ENCODE measurements at regions not wholly inside any gene's neighbourhood (a gene's known extent, or its start where the extent isn't known, plus 50 kb on each side); places are given as distances from the start of the nearest gene placed in this dataset.

DNA sequence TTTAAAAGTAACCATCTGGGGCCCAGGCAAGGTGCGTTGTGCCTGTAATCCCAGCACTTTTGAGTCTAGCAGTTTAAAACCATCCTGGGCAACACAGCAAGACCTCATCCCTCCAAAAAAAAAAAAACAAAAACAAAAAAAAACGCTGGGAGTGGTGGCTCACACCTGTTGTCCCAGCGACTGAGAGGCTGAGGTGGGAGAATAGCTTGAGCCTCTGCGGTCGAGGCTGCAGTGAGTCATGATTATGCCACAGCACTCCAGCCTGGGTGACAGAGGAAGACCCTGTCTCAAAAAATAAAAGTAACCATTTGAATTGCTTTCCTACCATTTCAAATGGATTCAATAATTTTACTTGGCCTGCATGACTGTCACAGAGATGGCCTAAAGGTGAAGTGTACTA, 186.5 kb upstream of the ATP2B1 start:
- no peak overlapping the region for H2AFZ ChIP-seq (ENCODE audit: low read length)
- no peak overlapping the region for H2BK15ac ChIP-seq (ENCODE audit: low read depth, low read length)
- H3K14ac ChIP-seq (ENCODE audit: insufficient read depth, low read length), result no peak overlapping the region
- no peak overlapping the region for H3K9ac ChIP-seq (ENCODE audit: extremely low read depth, insufficient read length, low read length)
- H2BK12ac ChIP-seq (ENCODE audit: insufficient read length, low read depth, low read length), result no peak overlapping the region
- peaks cover 6% of the 10 kb centered on the region; the same call in 1 of the 2 replicates for H3K4me1 ChIP-seq (ENCODE audit: insufficient read depth, low read length)
- H3K4me3 Mint-ChIP-seq, result no peak overlapping the region
- peaks cover 13% of the 10 kb centered on the region in 2 experiments for H3K4me1 Mint-ChIP-seq
- H3K18ac ChIP-seq (ENCODE audit: insufficient read length, low read depth, low read length), result no peak overlapping the region
- H3K23ac ChIP-seq (ENCODE audit: insufficient read length, low read depth, low read length), result no peak overlapping the region
- H4K8ac ChIP-seq (replicated peaks; ENCODE audit: insufficient read length, low read depth, low read length), result no peak overlapping the region
- no peak for DNase-seq
- no peaks in the 10 kb centered on the region for H3K23me2 ChIP-seq (ENCODE audit: insufficient read length, low read depth, low read length, poor library complexity, severe bottlenecking)
- no peak overlapping the region for H3K56ac ChIP-seq (ENCODE audit: insufficient read length, low read depth, low read length)
- H3K27me3 Mint-ChIP-seq (ENCODE audit: low read depth), result no peaks in the 10 kb centered on the region
- no peaks in the 10 kb centered on the region for H3K79me1 ChIP-seq (ENCODE audit: insufficient read depth, low read depth, low read length, poor library complexity, severe bottlenecking)
- H3K27ac Mint-ChIP-seq, result no peak overlapping the region
- H3K4me2 ChIP-seq (ENCODE audit: insufficient read depth, insufficient read length, low read length), result no peak overlapping the region
- TF ChIP-seq, protein P1, sequence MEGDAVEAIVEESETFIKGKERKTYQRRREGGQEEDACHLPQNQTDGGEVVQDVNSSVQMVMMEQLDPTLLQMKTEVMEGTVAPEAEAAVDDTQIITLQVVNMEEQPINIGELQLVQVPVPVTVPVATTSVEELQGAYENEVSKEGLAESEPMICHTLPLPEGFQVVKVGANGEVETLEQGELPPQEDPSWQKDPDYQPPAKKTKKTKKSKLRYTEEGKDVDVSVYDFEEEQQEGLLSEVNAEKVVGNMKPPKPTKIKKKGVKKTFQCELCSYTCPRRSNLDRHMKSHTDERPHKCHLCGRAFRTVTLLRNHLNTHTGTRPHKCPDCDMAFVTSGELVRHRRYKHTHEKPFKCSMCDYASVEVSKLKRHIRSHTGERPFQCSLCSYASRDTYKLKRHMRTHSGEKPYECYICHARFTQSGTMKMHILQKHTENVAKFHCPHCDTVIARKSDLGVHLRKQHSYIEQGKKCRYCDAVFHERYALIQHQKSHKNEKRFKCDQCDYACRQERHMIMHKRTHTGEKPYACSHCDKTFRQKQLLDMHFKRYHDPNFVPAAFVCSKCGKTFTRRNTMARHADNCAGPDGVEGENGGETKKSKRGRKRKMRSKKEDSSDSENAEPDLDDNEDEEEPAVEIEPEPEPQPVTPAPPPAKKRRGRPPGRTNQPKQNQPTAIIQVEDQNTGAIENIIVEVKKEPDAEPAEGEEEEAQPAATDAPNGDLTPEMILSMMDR (conservative IDR thresholded peaks at IDR 0.05), result no peak
- H4K20me1 ChIP-seq (ENCODE audit: control insufficient read depth, insufficient read depth, insufficient read length), result no peaks in the 10 kb centered on the region
- H2BK120ac ChIP-seq (ENCODE audit: low read depth, low read length, poor library complexity, severe bottlenecking), result no peak overlapping the region
- no peaks in the 10 kb centered on the region for H3K79me2 ChIP-seq (ENCODE audit: insufficient read depth, low read length)
- peaks cover 2 to 5% of the 10 kb centered on the region in 2 experiments; a peak in 3 of 5 replicates for H3K9me3 Mint-ChIP-seq
- no peak overlapping the region for H3T11ph ChIP-seq (ENCODE audit: low read length)
- H3K27me3 ChIP-seq (ENCODE audit: insufficient read depth, low read length), result no peaks in the 10 kb centered on the region
- no peak overlapping the region for H4K91ac ChIP-seq (ENCODE audit: insufficient read length, low read depth, low read length)
- no peak overlapping the region for H2BK20ac ChIP-seq (ENCODE audit: low read depth, low read length, poor library complexity, severe bottlenecking)
- H2AK5ac ChIP-seq (ENCODE audit: insufficient read length, low read length), result no peak overlapping the region
- no peak overlapping the region for H3K27ac ChIP-seq (ENCODE audit: insufficient read length, low read depth, low read length)
- H2BK5ac ChIP-seq (ENCODE audit: insufficient read length, low read length), result no peak overlapping the region
- no peak overlapping the region for H3K4ac ChIP-seq (ENCODE audit: low read depth, low read length)
- peaks cover 0 to 8% (median 4%) of the 10 kb centered on the region in 3 experiments; a peak in 4 of 7 replicates for H3K36me3 Mint-ChIP-seq (ENCODE audit: insufficient read depth in 1 of 3, low read depth in 3 of 3)
- no peaks in the 10 kb centered on the region for H3K9me3 ChIP-seq (ENCODE audit: control insufficient read depth, low read depth, low read length)
- WGBS (ENCODE audit: extremely low coverage, insufficient read length, low lambda C conversion rate), result no CpG with 5 or more reads among the region's 5 CpGs
- H4K5ac ChIP-seq (ENCODE audit: insufficient read length, low read depth, low read length), result no peak overlapping the region

Measured in H9 (cell line).